GM19467 (cell line): ENCODE measurements at regions not wholly inside any gene's neighbourhood (a gene's known extent, or its start where the extent isn't known, plus 50 kb on each side); places are given as distances from the start of the nearest gene placed in this dataset.
"Not testable (repeated sequence)": the region's sequence is repeated elsewhere in the genome, so short reads cannot be mapped to it uniquely, and the experiment has no call there.

Experiments used
- ATAC-seq: cut with Tn5 transposase; IDR thresholded peaks from one replicate; pipeline ENCODE4 v1.9.1; 2021; ENCODE audit warnings: mild to moderate bottlenecking, moderate library complexity; ENCODE audit not compliant: unreplicated experiment

DNA sequence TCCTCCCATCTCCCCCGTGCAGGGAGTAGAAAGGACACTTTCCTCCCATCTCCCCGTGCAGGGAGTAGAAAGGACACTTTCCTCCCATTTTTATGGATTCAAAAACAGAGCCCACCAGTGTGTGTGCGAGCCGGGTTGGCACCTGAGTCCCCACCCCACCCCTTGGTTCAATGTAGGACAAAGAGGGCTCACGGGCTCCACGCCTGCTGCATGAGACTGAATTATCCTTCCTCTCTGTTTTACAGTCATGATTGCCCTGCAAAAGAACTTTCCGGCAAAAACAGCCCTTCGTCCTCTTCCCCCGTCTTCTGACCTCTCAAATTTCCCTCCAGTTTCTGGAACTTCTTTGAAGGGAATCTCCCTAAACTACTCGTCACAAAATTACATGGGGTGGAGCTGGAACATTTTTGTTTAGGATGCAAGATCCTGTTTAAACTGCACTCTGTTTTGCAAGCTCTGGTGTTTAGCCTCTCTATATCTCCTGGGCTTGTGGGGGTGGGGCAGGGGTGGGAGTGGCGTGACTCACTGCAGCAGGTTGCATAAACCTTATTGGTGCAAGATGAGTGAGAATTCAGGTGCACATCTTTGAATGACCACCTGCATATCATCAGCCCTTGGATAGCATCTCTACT, 99.8 kb downstream of the PSMG1 start:
- ATAC-seq, result no peak

DNA sequence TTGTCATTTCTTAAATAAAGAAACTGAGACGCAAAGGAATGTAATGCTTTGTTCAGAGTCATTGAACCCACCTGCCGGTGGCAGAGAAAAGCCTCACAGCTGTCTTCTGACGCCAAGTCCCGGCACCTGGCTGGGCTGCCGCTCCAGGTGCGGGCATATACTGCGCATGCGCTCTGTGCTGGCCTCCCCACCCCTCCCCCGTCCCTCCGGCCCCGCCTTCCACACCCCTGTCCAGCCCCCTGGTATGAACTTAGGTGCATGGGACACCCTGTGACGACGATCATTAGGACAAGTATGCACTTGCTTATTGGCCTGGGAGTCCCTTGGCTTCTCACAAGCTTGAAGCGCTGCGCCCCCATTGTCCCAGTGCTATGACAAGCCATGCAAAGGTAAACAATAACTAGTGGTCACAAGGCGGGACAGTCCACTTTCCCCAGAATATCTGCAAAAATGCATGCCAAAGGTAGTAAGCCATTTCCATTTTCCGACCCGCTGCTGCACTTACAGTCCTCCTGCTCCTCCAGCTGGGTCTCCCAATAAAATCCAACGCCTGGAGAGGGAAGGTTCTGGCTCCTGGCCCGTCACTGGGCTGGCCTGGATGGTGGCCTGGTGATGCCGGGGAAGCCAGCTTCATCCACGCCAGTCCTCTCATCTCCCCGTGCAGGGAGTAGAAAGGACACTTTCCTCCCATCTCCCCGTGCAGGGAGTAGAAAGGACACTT, 100.4 kb downstream of the PSMG1 start:
- no peak for ATAC-seq

DNA sequence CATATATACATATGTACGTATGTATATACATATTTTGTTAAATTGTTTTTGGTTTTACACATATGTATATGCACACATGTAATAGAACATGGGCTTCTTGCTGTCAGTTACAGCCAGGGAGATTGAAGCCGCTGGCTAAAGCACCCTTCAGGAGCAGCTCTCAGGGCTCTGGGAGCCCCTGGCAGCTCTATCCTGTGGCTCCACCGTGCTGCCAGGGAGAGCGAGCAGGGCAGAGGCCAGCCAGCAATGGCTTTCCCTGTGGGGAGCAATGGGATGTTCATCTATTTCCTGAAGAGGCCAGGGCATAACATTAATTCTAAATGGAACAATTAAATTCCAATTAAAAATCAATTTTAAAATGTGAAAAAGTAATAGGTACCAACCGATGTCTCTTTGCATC, 102.9 kb downstream of the PSMG1 start:
- ATAC-seq, result no peak

DNA sequence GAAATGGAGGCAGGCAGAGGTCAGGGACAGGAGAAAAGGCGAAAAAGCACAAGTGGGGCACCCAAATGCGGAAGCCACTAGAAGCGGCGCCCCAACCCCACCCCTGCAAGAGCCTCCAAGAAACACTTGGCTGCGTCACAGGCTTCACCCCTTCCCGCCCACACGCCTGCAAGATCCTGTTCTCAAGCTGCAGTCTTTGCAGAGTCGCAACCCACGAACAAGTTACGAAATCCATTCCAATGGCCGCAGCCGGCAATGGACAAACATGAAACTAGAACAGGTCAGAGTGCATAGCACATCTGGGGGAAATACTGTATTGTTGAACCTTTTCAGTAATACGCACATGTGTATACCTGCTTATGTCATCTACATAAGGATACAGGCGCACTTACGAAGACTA, 103.6 kb downstream of the PSMG1 start:
- ATAC-seq, result no peak

DNA sequence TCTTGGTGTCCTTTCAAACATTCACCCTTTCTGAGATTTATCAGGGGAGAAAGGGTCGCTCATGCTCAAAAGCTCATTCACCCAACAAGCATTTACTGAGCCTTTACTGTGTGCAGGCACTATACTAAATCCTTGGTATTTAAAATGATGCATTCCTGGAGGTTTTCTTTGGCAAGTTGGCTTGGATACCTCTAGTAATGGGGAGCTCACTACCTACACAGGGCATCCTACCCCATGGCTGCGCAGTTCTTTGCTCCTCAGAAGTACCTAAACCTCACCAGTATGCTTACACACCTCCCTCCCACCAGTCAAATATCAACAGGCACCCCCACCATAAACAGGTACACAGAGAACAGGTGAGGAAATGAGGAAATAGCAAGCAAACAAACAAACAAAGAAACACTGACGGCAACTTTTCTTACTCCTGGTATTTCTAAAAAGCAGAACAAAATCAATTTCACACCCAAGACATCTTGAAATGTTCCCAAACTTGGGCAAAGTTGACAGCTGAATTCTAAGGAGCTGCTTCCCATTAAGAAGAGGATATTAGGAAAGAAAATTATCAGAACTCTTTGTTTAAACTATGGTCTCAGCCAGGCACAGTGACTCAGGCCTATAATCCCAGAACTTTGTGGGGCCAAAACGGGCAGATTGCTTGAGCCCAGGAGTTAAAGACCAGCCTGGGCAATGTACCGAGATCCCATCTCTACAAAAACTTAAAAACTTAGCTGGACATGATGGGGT, 104.8 kb downstream of the PSMG1 start:
- ATAC-seq, result no peak

DNA sequence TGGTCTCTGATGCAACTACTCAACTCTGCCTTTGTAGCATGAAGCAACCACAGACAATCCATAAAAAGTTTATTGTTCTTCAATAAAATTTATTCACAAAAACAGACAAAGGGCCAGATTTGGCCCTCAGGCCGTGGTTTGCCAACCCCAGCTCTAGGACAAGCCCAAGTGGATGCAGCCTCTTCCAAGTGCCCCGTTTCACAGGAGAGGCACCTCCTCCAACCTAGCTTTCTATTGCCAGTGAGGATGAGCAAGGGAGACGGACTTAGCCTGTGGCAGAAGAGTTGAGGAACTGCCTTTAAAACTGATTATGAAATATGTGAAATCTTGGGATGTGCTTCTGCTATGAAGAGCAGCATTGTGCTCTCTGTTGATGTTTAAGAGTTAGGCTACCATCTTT, 105.4 kb downstream of the PSMG1 start:
- ATAC-seq, result no peak

DNA sequence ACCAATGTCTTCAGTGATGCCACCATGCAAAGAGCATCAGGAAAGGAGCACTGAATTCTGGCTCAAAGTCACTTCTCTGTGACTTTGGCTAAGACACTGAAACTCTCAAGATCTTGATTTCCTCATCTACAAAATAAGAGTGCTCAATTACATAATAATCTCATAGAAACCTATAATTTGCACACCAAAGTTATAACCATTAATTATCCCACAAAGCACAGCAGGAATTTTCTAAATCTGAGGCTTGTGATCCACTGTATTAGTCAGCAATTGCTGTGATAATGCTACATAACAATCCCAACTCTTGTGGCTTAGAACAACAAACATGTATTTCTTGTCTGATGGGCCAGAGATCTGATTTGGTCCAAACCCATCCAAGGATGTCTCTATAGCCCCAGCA, 108.7 kb downstream of the PSMG1 start:
- no peak for ATAC-seq

DNA sequence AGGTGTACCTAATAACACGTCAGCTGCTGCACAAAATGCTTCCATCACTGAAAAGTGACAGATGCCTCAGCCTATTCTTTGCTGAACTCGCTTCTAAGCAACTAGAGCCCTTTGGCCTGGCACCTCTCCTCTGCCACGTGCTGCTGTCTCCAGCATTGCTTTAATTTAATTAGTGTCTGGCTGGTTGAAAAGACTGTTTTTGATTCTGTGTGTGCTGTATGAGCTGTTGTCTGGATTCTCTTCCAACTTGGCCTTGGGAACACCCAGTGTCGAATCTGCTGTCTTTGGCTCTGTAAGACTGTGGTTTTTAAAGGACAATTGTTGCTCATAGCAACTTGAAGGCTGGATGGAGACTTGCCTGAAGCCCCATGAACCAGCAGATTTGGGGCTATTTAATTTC, 109.5 kb downstream of the PSMG1 start:
- ATAC-seq, result no peak

DNA sequence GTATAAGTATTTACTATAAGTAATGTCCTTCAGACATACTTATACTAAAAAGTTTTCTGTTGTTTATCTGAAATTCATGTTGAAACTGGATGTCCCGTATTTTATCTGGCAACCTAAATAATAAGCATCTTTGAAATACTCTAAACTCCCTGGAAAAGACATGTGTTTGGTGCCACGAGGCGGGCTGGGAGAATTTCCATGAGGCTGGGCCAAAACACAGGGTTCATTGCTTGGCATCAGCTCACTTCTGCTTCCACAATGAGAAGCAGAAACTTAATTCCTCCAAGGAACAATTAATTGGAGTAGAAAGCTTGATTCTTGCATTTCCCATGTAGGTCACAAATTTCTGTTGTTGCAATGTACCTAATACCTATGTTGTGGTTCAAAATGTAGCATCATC, 110.2 kb downstream of the PSMG1 start:
- no peak for ATAC-seq

DNA sequence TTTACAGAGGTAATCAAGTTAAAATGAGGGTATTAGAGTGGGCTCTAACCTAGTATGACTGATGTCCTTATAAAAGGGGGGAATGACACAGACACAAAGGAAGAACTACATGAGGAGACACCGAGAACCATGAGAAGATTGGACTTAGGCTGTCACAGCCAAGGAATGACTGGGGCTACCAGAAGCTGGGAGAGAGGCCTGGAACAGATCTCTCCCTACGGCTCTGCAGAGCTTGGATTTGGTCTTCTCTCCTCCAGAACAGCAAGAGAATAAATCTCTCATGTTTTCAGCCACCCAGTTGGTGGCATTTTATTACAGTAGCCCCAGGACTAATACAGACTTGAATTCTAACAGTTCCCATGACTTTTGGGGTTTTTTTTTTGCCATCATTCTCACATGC, 110.8 kb downstream of the PSMG1 start:
- ATAC-seq, result no peak

DNA sequence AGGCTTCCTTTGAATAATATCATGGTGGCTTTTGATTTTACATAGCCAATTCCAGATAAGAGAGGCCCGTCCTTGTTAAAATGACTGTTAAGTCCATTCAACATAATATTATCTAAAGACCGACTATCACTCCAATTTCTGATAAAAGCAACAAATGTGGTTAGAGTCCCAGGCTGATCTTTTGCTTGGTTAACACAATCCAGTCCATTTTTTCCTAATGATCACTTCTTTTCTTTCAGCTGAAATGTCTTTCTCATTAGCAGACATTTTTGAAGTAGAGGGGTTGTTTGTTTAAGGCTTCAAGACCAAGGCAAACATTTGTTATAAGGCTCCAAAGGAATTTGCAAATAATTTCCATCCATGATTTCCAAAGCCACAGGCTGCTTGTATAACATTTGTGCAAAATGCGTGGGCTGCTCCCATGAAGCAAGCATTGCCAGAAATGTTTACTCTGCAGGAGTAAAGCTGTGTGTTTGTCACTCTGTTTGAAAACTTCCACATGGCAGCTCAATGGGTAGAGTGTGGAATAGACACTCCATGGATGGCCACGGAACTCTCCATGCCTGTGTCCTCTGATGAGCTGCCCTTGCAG, 111.5 kb downstream of the PSMG1 start:
- ATAC-seq, result no peak

DNA sequence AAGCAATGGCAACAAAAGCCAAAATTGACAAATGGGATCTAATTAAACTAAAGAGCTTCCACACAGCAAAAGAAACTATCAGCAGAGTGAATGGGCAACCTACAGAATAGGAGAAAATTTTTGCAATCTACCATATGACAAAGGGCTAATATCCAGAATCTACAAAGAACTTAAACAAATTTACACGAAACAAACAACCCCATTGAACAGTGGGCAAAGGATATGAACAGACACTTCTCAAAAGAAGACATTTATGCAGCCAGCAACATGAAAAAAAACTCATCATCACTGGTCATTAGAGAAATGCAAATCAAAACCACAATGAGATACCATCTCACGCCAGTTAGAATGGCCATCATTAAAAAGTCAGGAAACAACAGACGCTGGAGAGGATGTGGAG, 113.4 kb downstream of the PSMG1 start:
- not testable (repeated sequence) for ATAC-seq

DNA sequence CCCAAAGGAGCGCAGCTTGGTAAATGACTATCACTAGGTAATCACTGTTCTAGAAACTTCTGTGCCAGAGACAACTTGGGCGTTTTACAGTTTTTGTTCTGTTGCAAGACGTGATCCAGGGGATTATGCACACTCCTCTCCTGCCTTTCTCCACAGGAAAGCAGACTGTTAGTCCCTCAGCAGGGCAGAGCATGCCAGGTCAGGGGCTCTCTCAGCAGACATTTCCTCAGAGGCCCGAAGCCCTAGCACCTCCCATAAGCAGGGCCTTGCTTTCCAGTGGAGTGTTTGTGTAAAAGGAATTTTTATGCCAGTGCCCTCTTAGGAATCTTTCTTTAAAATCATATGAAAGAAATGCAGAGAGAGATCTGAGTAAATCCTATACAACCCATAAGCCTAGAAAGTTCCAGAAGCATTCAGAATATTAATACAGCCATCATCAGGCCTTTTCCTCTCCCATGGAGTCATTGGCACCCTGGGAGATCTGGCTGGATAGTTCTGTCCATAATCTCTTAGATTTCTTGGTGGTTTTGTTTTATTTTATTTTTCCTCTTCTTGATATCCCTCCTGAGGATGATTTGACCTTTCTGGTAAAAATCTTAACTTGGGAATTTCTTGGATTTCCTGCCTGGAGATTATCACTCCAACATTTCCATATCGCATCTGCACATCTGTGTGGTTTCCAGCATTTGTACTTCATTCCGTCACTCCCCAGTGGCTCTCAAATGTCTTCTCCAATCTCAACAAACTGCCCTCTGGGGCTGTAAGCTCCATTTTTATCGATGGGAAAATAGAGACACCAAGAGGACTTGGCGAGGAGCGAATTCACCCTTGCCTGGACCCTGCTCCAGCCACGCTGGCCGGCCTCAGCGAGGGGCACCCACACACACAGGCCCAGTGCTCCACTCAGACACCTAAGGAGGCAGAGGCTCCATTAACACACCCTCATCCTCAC, 116.1 kb downstream of the PSMG1 start:
- ATAC-seq, result no peak

DNA sequence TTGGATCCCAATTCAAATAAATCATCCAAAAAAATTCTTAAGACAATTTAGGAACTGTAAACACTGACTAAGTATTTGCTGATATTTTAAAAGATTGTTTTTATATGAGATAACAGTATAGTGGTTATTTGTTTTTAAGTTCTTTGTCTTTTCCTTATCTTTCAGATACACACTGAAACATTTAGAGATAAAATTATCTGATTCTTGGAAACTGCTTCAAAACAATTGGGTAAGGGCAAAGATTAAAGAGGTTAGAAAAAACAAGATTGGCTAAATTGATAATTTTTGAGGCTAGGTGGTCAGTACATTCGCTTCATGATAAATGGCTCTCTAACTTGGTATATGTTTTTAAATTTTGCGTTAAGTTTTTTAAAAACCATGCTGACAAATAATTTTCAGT, 117.3 kb downstream of the PSMG1 start:
- ATAC-seq, result no peak

DNA sequence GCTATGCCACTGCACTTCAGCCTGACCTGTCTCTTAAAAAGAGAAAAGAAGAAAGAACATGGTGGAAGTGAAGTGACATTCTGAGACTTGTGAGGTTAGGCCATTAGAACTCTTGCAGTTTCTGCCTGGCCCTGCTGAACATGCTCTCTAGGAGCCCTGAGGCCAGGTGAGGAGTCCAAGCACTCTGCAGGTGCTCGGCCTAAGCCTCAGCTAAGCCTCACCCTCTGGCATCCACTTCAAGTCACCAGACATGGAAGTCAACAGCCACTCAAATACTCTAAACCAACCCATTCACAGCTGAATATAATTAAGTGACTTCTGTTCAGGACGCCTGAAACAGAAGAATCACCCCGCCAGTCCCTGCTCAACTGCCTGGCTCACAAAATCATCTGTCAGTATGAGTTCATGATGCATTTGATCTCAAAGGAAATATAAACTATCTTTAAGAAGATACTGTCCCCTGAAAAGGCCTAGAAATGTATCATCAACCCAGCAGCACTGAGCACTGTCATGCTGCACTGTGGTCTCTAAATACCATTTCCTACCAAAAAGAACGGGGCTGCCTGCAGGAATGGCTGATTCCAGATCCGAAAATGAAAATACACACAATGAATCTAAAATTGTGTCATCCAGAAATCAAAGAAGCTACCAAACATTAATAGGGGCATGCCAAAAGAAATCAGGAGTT, 118.8 kb downstream of the PSMG1 start:
- no peak for ATAC-seq

DNA sequence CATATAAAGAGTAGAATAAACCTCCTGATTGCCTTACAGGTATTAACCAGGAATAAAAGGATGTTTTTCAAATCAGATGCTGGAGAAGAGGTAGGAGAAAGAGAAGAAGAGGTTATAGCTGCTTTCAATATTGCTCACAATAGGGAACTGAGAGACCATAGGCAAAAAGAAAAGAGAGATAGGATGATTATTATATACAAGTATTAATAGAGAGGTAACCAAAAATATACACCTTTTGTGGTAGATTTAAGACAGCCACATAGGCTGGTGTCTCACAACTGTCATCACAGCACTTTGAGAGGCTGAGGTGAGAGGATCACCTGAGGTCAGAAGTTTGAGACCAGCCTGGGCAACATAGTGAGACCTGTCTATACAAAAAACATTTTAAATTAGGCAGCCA, 119.7 kb downstream of the PSMG1 start:
- no peak for ATAC-seq

DNA sequence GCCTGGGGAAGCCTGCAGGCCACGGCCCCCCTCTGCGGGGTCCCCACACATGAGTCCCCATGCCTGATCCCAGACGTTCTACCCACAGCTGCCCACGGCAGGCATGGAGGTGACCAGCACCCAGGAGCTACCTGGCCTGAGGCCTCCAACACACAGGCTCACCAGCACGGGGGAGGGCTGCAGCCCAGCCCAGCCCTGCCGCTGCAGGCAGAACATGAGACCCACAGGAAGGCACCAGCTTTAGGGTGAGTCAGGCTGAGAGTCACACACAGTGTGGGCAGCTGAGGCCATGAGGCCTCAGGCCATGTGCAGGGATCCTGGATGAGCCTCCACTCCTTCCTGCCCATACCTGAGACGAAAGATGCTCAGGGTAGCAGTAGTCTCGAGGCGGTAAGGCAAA, 121.1 kb downstream of the PSMG1 start:
- no peak for ATAC-seq

DNA sequence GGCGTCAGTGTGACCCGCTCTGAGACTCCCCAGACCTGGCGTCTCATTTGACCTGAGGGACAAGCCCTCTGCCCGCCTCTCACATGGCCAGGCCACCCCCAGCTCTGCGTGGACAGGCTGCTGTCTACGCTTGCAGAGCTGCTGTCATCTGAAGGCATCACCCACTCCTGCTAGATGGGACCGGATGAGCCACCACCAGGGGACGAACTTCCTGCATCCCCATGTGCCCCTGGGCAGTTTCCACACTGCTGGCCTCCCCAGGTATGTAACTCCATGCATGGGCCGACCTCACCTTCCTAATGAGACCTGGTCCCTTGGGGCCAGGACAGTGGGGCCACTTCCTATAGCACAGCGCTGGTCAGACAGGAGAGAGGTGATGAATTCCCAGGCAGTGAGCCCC, 121.5 kb downstream of the PSMG1 start:
- no peak for ATAC-seq

DNA sequence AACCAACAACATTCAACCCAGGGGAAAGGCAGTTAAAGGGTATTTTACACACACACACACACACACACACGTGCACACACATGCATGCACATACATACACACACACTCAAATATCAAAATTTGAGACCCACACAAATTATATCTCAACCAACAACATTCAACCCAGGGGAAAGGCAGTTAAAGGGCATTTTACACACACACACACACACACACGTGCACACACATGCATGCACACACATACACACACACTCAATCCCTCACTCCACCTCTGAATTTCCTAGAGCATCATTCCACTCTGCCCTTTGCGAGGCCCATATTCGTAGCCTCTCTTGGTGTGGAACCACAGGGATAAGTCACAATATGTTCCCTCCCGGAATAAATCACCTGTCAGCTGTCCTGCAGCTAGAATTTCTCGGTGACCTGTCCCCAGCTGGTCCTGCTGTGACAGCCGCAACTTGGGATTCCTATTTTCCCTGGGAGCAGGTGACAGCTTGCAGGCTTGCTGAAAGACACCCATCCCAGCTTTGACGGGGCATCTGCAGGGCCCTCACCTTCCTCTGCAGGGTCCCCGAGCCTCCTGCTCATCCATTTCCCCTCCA, 122.7 kb downstream of the PSMG1 start:
- ATAC-seq, result no peak

DNA sequence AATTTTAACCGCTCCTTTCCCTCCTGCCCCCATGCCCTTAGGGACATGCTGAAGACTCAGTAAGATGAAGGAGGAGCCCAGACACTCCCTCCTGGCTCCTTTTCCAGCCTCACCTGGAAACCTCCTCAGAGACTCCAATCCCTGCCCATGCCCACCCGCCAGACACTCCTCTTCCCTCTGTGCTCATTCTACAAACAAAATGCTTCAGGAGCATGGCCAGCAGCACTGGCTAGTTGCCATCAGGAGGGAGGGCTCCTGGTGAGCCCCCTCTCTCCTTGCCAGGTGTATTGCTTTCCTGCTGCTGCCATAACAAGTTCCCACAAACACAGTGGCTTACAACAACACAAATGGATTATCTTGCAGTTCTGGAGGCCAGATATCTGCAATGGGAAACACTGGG, 126.1 kb downstream of the PSMG1 start:
- no peak for ATAC-seq
